Suprapubic skin (tissue), 4 donors: ENCODE measurements at regions not wholly inside any gene's neighbourhood (a gene's known extent, or its start where the extent isn't known, plus 50 kb on each side); places are given as distances from the start of the nearest gene placed in this dataset.

Source experiments
- DNase-seq, 2 donors: peaks; one replicate each; pipeline ENCODE4 v3.0.0-alpha.2; 2019; ENCODE audit warnings: low spot score in 2 of 2
- H3K27ac ChIP-seq: fragments of 200-600 bp; sonication (generic); one replicate; pipeline ENCODE4 v1.5.1; 2019
- H3K27me3 ChIP-seq: fragments of 200-600 bp; sonication (generic); one replicate; pipeline ENCODE4 v1.5.1; 2019
- H3K36me3 ChIP-seq: fragments of 200-600 bp; sonication (generic); one replicate; pipeline ENCODE4 v1.5.1; 2019
- H3K4me1 ChIP-seq: fragments of 200-600 bp; sonication (generic); one replicate; pipeline ENCODE4 v1.5.1; 2019
- H3K4me3 ChIP-seq: fragments of 200-600 bp; sonication (generic); one replicate; pipeline ENCODE4 v1.5.1; 2019; ENCODE audit warnings: mild to moderate bottlenecking
- H3K9me3 ChIP-seq: fragments of 200-600 bp; sonication (generic); one replicate; pipeline ENCODE4 v1.5.1; 2019
- CTCF ChIP-seq, 2 donors: fragments of 200-600 bp in 1 of 2; fragments of 450-650 bp in 1 of 2; sonication (generic) in 1 of 2; IDR thresholded peaks; one replicate each; pipeline ENCODE4 v1.5.1; 2016 to 2019; ENCODE audit warnings: antibody characterized with exemption in 2 of 2, mild to moderate bottlenecking in 1 of 2, moderate library complexity in 1 of 2
- EP300 ChIP-seq: sonication (generic); formaldehyde crosslinking; IDR thresholded peaks from one replicate; pipeline ENCODE4 v1.6.1; 2017; ENCODE audit warnings: antibody characterized with exemption
- POLR2A ChIP-seq, 2 donors: fragments of 450-650 bp; IDR thresholded peaks; one replicate each; pipeline ENCODE4 v1.6.1; 2017; ENCODE audit warnings: antibody characterized with exemption in 2 of 2, mild to moderate bottlenecking in 2 of 2, moderate library complexity in 2 of 2
- POLR2AphosphoS5 ChIP-seq, 3 donors: sonication (generic); formaldehyde crosslinking; IDR thresholded peaks; one replicate each; pipeline ENCODE4 v1.6.1; 2017; ENCODE audit warnings: antibody characterized with exemption in 3 of 3
- WGBS: methylation state at CpG from one replicate; pipeline ENCODE4 v1.1.5; 2018; 5-methylcytosine and 5-hydroxymethylcytosine counted together

- no peak overlapping the region for H3K27ac ChIP-seq
- no peaks in the 10 kb centered on the region for H3K36me3 ChIP-seq
- no peaks in the 10 kb centered on the region for H3K9me3 ChIP-seq
- TF ChIP-seq CTCF (IDR thresholded peaks at IDR 0.05) (no peak), POLR2A (IDR thresholded peaks at IDR 0.05) (no peak), EP300 (no peak), POLR2AphosphoS5 (IDR thresholded peaks at IDR 0.05) (no peak)
- 75% methylated on average over 1 of the region's 1 CpG for WGBS
- no peak overlapping the region for H3K4me3 ChIP-seq
- H3K4me1 ChIP-seq: no peaks in the 10 kb centered on the region
- H3K27me3 ChIP-seq: no peaks in the 10 kb centered on the region
- DNase-seq: no peak
Observed at GRCh38 chr18:77762014-77762413, 512.4 kb downstream of the GALR1 start.

GRCh38 chr18:77762642-77763041 is 513.0 kb downstream of the GALR1 start:
- no peaks in the 10 kb centered on the region for H3K27me3 ChIP-seq
- no peak for DNase-seq
- TF ChIP-seq POLR2AphosphoS5 (IDR thresholded peaks at IDR 0.05) (no peak), CTCF (IDR thresholded peaks at IDR 0.05) (no peak), POLR2A (IDR thresholded peaks at IDR 0.05) (no peak), EP300 (no peak)
- WGBS: 18% methylated on average over 6 of the region's 6 CpGs
- H3K4me3 ChIP-seq: no peak overlapping the region
- H3K4me1 ChIP-seq: no peaks in the 10 kb centered on the region
- no peaks in the 10 kb centered on the region for H3K9me3 ChIP-seq
- H3K27ac ChIP-seq: no peak overlapping the region
- H3K36me3 ChIP-seq: no peaks in the 10 kb centered on the region

GRCh38 chr18:77763530-77764145 is 514.0 kb downstream of the GALR1 start:
- no peak overlapping the region for H3K27ac ChIP-seq
- no peaks in the 10 kb centered on the region for H3K27me3 ChIP-seq
- no peaks in the 10 kb centered on the region for H3K4me1 ChIP-seq
- TF ChIP-seq CTCF (IDR thresholded peaks at IDR 0.05) (no peak), EP300 (no peak), POLR2A (IDR thresholded peaks at IDR 0.05) (no peak), POLR2AphosphoS5 (IDR thresholded peaks at IDR 0.05) (no peak)
- no peak for DNase-seq
- no peaks in the 10 kb centered on the region for H3K36me3 ChIP-seq
- no peaks in the 10 kb centered on the region for H3K9me3 ChIP-seq
- 62% methylated on average over 9 of the region's 9 CpGs for WGBS
- no peak overlapping the region for H3K4me3 ChIP-seq

GRCh38 chr18:77765468-77765867 is 515.8 kb downstream of the GALR1 start:
- DNase-seq: no peak
- no peaks in the 10 kb centered on the region for H3K9me3 ChIP-seq
- TF ChIP-seq EP300 (no peak), POLR2AphosphoS5 (IDR thresholded peaks at IDR 0.05) (no peak), CTCF (IDR thresholded peaks at IDR 0.05) (no peak), POLR2A (IDR thresholded peaks at IDR 0.05) (no peak)
- no peaks in the 10 kb centered on the region for H3K27me3 ChIP-seq
- WGBS: 14% methylated on average over 9 of the region's 9 CpGs
- H3K27ac ChIP-seq: no peak overlapping the region
- no peaks in the 10 kb centered on the region for H3K36me3 ChIP-seq
- no peak overlapping the region for H3K4me3 ChIP-seq
- H3K4me1 ChIP-seq: no peaks in the 10 kb centered on the region

- Histone ChIP-seq H3K9me3 (no peaks in the 10 kb centered on the region), H3K27ac (no peak overlapping the region), H3K4me1 (no peaks in the 10 kb centered on the region), H3K27me3 (no peaks in the 10 kb centered on the region), H3K4me3 (no peak overlapping the region), H3K36me3 (no peaks in the 10 kb centered on the region)
- TF ChIP-seq POLR2A (IDR thresholded peaks at IDR 0.05) (no peak), POLR2AphosphoS5 (IDR thresholded peaks at IDR 0.05) (no peak)
- no peak for DNase-seq
- 86% methylated on average over 9 of the region's 9 CpGs for WGBS
Observed at GRCh38 chr18:77766421-77766820, 516.8 kb downstream of the GALR1 start.

GRCh38 chr18:77772177-77772576 is 522.5 kb downstream of the GALR1 start:
- no peak for TF ChIP-seq POLR2A (IDR thresholded peaks at IDR 0.05)
- no peak for TF ChIP-seq CTCF (IDR thresholded peaks at IDR 0.05)
- no peak for TF ChIP-seq POLR2AphosphoS5 (IDR thresholded peaks at IDR 0.05)
- TF ChIP-seq EP300: no peak
- Histone ChIP-seq H3K9me3 (no peaks in the 10 kb centered on the region), H3K4me1 (no peaks in the 10 kb centered on the region), H3K4me3 (no peak overlapping the region), H3K27me3 (peaks cover 5% of the 10 kb centered on the region), H3K36me3 (no peaks in the 10 kb centered on the region), H3K27ac (no peak overlapping the region)
- WGBS: 77% methylated on average over 5 of the region's 5 CpGs
- DNase-seq: no peak
